HG03064 (cell line): ENCODE measurements at regions not wholly inside any gene's neighbourhood (a gene's known extent, or its start where the extent isn't known, plus 50 kb on each side); places are given as distances from the start of the nearest gene placed in this dataset.

ENCODE experiments used
- ATAC-seq: cut with Tn5 transposase; IDR thresholded peaks from one replicate; pipeline ENCODE4 v1.9.1; 2021; ENCODE audit warnings: low read depth; ENCODE audit not compliant: unreplicated experiment

DNA sequence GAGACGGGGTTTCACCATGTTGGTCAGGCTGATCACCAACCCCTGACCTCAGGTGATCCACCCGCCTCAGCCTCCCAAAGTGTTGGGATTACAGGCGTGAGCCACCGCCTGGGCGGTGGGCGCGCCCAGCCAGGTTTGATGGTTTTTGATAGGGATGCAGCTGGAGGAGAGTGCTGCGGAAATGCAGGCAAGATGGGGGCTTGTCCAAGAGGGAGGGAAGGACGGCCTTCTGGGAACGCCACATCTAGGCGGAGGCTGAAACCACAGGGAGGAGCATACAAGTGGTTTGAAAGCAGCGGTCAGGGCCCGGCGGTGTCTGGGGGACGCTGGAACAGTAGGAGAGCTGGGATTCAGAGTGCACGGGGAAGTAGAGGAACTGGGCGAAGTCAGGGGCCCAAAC is 134.6 kb downstream of the VRK1 start:
- ATAC-seq = no peak

DNA sequence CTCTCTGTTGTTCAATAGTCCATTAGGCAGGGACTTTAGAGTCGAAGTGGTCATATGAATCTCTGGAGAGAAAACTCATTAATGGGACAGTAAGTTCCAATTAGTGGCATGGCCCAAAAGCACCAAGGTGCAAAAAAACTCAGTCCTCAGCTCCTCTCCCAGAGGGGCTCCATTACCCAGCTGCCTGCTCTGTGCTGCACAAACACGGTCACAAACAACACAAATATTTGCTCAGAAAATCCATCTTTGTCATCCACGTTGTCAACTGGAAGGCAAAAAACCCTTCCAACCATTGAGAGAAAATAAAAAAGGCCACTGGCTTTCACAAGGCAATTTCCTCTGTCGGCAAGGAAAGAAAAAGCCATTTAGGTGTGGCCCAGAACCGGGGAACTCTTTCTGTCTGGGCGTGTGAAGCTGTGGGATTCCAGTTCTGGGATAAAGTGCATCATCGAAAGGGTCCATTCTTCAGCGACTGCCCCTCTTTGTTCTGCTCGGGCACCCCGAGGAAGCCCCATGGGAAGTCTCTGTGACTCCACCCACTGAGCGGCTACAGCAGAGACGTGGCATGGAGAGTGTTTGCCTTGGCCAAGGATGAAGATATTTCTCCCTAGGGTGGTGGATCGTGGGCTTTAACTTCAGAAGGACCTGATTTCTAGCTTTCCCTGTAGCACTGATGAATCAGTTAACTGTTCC is 137.6 kb downstream of the VRK1 start:
- ATAC-seq = no peak

DNA sequence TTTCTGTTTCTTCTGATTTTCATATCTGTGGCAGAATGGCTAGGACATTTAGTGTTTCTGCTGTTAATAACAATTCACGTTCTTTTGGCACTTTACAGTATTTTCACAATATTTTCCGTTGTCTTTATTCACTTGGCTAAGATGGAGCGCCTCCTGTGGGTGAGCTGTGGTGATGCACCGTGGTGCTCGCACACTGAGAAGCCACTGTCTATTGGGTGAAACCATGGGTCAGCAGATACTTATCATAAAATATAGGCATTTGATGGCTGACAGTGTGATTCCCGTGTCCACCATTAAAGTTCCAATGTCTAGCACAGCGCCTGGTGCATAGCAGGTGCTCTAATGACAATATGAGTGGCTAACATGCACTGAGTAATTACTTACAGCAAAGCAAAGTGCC is 141.8 kb downstream of the VRK1 start:
- ATAC-seq = no peak

DNA sequence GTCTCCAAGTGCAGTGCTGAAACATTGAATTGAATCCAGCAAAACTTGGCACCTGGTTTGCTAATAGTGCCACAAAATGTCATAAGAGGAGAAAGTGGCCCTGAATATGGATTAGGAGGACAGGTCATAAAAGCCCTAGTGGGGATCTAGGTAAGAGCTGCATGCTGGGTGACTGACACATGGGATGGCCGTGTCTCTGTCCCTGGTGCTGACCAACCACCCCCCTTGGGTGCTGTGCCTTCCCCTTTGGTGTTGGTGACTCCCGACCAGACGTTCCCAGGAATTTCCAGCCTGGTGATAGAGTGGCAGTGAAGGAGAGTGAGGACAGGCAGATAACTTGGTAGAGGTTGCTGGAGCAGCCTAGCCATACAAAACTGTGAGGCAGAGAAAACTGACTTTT is 142.8 kb downstream of the VRK1 start:
- no peak for ATAC-seq

DNA sequence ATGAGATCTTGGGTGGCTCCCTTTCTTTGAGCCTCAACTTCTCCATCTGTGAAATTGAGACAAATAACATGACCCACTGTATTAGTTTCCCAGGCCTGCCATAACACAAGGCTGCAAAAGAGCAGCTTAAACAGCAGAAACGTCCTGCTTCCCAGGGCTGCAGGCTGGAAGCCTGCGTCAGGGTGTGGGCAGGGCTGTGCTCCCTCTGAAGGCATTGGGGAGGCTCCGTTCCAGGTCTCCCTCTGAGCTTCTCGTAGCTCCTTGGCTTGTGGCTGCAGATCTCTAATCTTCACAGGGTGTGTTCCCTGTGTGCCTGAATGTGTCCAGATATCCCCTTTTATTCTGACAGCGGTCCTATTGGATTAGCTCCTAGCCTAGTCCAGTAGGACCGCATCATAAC is 147.1 kb downstream of the VRK1 start:
- ATAC-seq = no peak

DNA sequence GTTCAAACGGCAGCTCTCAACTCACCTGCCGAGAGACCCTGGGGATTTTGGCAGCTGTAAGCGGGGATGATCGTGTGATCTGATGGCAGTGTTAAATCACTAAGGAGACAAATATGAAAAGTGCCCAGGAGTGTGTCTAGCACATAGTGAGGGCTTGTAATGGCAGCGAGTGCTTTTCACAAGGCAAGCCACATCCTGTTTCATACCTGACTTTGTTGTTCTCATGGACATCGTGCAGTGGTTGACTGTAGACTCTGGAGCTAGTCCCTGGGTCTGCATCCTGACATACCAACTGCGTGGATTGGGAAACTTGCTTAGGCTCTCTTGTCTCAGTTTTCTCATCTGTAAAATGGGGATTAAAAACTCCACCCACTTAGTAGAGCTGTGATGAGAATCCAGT is 148.5 kb downstream of the VRK1 start:
- ATAC-seq = no peak

DNA sequence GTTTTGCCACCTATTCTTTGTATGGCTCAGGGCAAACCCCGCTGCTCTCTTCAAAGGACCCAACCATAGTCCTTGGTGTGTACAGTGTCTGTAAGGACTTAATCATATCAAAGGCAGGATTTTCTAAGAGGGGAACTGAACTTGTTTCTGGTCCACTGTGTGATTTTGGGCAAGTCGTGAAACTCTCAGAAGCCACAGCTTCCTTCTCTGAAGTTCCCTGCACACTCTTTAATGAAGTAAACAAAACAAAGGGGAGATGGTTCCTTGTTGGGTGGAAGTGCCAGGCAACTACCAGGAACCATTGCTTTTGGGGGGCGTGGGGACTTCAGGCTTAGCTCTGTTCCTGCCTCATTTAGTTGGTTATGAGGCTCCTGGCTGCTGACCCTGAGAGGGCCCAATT is 152.4 kb downstream of the VRK1 start:
- ATAC-seq = no peak

DNA sequence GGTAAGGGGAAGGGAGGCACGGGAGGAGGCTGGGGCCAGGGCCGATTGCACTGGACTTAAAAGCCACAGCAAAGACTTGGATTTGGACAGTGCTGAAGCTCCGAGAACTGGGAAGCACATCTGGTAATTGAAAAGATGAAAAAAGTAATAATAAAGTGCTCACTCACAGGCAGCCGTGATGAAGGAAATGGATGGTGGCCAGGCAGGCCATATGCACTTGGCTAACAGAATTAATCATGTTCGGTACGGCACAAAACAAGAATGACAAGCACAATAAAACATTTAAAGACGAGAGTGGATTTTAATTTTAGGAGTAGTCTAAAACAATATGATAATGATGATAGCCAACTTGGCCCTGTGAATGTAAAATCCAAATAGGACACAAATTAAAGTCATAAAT is 154.3 kb downstream of the VRK1 start:
- no peak for ATAC-seq

DNA sequence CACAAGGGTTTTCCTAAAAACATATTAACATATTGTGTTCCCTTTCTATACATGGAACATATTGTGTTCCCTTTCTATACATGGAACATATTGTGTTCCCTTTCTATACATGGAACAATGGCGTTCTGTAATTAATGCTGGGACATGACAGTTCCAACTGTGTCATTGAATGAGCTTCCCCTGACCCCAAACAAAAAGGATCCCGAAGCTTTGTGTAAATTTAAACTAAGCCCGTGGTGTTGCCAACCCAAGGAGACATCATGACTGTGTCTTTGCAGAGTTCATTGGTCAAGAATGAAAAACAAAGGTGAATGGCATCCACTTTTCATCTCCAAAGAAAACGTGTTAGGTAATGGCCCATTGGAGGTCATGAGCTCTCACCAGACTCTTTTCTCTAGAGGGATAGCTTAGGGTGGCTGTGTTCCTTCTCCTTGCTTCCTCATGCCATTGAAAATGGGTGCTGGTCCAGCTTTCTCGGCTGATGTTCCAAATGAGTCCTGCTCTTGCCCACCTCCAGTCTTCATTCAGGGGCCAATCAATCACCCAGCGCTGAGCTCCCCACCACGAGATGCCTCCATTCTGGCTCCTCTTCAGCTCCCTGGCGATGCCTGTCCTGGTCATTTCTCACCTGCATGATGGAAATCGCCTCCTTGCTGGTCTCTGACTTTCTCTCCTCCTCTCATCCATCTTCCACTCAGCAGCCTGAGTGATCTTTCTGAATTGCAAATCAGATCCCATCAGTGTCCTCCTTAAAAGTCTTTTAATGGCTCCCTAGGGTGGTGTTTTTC is 156.1 kb downstream of the VRK1 start:
- no peak for ATAC-seq

DNA sequence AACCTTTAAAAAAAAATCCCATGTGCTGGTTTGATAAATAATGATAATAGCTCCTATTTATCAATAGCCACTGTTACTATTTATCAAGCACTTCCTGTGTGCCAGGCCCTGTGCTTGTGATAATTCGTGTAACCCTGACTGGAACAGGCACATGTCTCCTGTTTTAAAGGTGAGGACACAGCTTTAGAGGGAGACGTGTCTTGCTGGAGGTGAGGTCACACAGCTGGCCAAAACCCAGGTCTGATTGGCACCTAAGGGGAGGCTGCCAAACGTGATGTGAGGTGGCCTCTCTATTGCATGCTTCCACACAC is 156.6 kb downstream of the VRK1 start:
- ATAC-seq = no peak

DNA sequence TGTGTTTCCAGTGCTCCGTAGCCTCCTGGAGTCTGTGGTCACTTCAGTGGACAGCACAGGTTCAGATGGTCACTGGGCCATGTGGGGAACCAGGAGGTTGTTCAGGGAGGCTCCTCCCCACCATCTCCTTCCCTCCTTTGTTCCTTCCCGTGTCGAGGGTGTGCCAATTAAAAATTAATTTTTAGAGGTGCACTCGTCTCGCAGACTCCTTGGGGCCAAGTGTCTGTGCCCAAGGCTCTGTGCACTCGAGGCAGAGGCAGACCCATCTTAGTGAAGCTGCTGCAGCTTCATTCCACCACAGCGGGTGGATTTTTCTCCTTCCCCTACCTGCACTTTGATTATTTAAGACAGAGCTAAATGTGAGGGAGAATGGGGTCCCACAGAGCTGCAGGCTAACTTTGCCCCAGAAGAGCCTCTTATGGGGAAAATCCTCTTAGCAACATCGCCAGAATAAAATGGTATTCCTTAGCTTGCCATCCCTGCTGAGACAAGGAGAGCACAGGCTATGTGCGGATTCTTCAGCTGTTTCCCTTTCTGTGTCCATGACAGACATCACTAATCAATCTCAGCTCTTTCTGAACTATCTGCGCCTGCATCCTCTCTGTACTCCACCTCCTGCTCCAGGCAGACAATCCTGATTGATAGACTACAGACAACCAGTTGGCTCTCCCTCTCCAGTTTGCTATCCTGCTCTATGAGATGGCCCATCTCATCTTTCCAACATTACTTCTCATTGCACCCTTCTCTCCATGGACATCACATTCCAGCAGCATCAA is 159.5 kb downstream of the VRK1 start:
- ATAC-seq = no peak

DNA sequence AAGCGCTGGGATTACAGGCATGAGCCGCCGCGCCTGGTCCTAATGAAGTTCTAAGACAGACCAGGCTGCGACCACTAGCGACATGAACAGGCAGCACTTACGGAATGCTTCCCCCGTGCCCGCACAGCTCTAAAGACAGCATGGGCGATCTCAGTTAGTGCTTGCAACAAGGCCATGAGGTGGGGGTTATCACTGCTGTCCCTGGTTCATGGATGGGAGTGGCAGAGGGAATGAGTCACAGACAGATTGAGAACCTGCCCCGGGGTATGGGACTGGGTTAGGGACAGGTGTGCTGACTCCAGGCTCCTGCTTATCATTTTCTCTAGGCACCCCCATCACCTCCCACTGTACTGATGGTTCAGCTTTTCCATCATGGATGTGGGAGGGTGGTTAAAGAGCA is 160.9 kb downstream of the VRK1 start:
- ATAC-seq = no peak

DNA sequence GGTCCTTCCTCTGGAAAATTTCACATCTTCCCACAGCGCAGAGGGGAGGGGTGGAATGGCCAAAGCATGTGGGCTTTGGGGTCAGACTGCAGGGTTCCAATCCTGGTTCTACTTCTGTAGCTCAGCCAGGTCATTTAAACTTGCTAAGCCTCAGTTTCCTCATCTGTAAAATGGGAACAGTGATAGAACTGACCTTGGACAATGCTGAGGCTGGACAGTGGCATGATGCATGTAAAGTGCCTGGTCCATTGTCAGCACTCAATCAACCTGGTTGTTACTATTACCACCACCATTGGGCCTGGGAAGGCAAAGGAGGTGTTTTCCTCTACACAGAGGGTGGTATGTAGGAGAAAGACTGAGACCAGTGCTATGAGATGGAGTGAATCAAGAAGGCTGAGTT is 162.8 kb downstream of the VRK1 start:
- ATAC-seq = no peak

DNA sequence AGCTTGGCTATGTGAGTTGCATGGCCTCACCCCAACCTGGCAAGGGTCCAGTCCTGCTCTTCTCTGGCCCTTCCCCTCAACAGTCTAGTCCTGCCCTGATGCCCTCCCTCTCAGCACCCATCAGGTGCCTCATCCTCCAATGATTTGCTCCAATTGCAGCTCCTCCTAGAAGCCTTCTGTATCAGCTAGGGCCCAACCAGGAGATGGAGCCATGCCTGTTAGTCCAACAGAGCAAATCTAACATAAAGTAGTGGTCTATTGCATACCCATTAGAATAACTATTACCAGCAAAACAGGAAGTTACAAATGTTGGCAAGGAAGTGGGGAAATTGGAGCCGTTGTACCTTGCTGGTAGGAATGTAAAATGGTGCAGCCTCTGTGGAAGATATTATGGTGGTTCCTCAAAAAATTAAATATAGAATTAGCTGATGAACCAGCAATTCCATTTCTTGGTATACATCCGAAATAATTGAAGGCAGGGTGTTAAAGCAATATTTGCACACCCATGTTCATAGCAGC is 163.5 kb downstream of the VRK1 start:
- no peak for ATAC-seq

DNA sequence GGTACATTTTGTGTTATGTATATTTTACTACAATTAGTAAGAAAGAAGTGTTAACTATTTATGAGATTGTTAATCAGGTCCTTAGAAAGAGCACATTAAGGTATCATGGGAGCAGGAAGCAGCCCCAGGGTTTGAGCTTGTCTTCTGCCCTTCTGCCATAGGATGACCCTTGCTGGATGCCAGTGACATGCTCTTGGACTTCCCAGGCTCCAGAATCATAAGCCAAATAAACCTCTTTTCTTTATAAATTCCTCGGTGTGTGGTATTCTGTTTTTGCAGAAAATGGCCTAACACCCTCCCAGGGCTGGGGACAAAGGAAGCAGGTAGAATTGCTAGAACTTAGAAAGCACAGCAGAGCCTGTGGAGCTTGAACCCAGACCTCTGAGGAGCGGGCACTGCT is 164.7 kb downstream of the VRK1 start:
- ATAC-seq = no peak

DNA sequence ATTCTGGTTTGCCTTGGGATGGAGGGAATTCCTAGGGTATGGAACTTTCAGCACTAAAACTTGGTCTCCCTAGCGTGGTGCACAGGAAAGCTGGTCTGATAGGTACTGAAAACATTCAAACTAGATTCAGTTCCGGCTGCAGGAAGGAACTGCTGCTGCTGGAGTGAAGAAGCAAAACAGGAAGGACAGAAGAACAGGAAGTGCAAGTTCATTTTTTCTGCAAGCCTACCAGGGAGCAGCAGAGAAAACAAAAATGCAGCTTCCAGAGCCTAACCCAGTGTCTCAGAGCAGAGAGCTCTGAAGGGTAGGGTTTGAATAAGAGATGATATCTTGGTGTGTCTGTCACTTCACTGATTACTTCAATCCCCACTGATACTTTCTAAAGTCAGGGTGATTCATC is 165.2 kb downstream of the VRK1 start:
- no peak for ATAC-seq

DNA sequence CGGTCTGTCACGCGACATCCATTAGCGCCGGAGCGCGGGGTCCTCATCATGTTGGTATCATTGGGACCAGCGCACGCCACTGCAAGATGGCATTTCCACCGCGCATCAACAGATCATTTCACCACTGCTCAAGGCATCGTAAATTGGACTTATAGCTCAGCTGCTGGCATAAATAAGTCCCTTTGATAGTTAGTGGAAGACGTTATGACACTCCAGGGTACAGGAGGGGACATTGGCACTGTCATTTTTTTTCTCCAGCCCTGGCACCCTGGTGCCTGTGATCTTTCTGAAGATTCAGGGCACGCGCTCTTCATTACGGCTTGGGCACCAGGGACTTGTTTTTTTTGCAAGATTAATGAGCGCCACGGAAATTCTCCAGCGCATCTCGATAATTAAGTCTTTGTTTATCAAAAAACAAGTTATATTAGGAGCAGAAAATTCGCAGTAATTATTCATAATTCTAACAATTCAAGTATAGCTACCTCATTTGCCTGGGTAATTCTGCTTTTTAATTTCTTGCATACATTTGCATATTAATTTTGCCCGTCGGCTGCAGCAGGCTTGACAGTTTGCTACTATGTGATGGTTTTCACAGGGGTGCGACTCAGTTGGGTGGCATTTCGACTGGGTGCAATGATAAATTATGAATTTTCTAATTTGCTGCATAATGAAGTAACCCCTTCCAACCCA is 167.7 kb downstream of the VRK1 start:
- ATAC-seq = no peak

DNA sequence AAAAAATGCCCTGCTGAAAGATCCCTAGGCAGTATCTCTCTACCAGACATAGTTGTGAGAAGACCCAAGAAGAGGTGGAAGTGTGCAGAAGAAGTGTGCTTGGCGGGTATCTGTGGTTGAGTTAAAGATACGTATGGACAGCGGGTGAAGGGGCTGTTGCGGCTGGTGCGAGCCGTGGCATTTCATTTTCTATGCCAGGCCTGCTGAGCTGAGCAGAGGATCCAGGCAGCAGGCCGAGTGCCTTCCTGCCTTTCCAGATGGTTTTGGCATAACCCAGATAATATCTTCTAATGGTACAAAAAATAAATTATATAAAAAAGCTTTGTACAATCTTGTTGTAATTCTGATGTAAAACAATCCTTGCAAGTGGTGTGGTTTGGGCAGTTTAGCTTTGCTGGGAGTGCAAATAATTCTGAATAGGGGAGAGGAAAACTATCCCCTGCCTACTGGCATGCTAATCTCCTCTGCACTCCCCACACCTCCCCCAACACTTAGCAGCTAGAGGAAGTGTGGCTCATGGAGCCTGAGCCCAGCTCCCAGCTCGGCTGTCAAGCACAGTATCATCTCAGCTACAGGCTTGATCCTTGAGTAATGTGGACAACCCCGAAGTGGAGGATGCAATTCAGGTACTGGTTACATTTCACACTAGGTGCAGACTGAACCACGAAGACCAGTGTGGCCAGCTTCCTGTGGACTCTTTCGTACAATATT is 168.9 kb downstream of the VRK1 start:
- no peak for ATAC-seq

DNA sequence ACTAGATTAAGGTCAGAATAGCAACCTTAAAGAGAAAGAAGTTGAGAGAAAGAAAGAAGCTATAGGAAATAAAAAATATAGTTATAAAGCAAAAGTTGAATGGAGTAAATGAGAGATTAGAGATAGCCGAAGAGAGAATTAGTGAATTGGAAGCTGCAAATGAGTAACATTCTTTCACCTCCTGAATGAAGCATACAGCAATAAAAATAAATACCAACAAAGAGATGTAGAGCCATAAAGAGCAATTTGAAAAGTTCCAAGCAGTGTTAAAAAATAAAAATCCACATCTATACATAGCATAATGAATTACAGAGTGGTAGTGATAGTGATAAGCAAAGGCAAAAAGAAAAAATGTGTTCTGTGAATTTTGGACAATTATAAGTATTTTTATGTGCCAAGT is 177.9 kb downstream of the VRK1 start:
- ATAC-seq = no peak

DNA sequence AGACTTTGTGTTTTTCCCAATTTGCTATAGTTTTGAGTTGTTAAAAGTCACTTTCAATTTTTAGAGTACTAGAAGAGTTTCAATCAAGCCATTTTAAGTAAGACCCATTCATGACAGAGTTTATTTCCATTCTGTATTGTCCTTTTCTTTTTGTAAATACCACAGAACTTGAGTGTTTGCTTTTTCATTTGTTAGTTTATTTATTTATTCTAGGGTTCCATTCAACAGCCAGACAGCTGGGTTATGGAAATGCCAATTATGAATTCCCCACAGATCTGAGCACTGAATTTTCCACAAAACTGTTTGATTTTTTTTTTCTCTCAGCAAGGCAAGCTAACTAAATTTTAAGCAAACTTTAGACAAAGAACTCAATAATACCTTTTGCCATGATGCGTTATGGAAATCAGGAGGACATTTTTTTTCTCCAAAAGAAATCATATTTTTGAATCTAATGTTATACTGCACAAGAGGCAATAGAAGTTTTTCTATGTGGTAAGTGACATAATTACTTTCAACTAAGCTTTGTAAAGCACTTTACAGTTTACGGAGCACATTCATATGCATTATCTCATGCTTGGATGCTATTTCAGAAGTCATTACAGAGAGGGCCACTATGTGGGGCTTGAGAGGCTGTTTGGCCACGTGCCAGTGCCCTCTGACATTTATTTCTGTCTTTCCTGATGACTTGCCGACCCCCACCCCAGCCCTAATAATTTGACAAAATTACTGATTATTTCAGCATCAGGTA is 181.5 kb downstream of the VRK1 start:
- no peak for ATAC-seq
